ENCODE measurements at regions not wholly inside any gene's neighbourhood (a gene's known extent, or its start where the extent isn't known, plus 50 kb on each side); places are given as distances from the start of the nearest gene placed in this dataset.

DNA sequence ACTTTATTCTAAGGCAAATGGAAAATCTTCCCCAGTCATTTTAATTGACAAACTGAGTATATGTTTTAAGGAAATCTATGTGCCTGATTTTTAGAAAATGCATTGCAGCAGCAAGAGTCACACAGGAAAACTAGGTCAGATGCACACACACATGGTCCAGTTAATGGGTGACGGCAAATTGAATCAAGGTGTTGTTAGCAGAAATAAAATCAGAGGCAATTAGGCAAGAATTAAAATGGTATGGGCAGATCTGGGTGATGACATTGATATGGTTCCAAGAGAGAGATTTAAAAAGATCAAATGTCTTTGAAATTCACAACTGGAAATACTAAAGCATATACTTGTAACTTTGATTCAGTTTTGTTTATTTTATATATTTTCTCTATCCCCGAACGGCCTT is 174.2 kb upstream of the CDH19 start:
- ATAC-seq (no peak), DNase-seq (no peak)
- Mint-ChIP-seq H3K27ac (no peak overlapping the region), H3K36me3 (ENCODE audit: low read depth) (no peaks in the 10 kb centered on the region), H3K4me3 (no peak overlapping the region), H3K27me3 (no peaks in the 10 kb centered on the region), H3K4me1 (no peaks in the 10 kb centered on the region)
- no peaks in the 10 kb centered on the region for H3K9me3 ChIP-seq (ENCODE audit: control insufficient read depth, low read length, poor library complexity, severe bottlenecking)

DNA sequence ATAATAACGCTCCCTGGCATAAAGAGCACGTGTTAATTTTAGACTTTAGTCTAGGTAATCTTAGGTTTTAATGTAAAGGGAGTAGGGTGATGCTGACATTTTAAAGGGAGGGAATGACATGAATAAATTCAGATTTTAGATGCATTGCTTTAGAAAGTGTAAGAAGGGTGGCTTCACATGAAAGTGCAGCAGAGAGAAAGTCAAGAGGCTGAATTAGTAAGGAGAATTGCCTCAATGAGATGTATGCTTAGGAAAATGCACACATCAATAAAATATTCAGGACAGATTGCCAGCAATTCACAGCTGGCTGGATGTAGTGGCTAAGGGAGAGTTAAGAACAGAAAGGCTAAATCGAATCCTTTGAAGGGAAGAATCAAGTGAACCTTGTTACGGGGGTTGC is 165.5 kb upstream of the CDH19 start:
- ATAC-seq = no peak
- Mint-ChIP-seq H3K36me3 (ENCODE audit: low read depth) (no peaks in the 10 kb centered on the region), H3K27ac (no peak overlapping the region), H3K4me3 (no peak overlapping the region), H3K27me3 (no peaks in the 10 kb centered on the region), H3K4me1 (no peaks in the 10 kb centered on the region)
- H3K9me3 ChIP-seq (ENCODE audit: control insufficient read depth, low read length, poor library complexity, severe bottlenecking) = no peaks in the 10 kb centered on the region
- DNase-seq = no peak

DNA sequence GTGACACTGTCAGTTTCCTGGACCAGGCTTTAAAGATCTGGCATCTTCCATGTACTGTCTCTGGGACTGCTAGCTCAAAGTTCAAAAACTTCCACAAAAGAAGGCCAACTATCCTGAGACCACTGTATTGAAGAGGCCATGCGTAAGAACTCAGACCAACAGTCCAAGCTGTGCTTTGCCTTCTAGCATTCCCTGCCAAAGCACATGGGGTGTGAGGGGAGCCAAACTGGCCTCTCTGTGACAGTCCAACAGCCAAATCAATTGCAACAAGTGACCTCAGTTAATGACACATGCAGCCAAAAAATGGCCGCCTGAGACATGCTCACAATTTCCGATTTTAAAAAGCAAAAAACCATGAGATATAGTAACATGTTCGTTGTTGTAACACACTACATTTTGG is 160.3 kb upstream of the CDH19 start:
- no peaks in the 10 kb centered on the region for H3K9me3 ChIP-seq (ENCODE audit: control insufficient read depth, low read length, poor library complexity, severe bottlenecking)
- Mint-ChIP-seq H3K27ac (no peak overlapping the region), H3K4me3 (no peak overlapping the region), H3K36me3 (ENCODE audit: low read depth) (no peaks in the 10 kb centered on the region), H3K4me1 (no peaks in the 10 kb centered on the region), H3K27me3 (no peaks in the 10 kb centered on the region)
- no peak for ATAC-seq
- DNase-seq = no peak

DNA sequence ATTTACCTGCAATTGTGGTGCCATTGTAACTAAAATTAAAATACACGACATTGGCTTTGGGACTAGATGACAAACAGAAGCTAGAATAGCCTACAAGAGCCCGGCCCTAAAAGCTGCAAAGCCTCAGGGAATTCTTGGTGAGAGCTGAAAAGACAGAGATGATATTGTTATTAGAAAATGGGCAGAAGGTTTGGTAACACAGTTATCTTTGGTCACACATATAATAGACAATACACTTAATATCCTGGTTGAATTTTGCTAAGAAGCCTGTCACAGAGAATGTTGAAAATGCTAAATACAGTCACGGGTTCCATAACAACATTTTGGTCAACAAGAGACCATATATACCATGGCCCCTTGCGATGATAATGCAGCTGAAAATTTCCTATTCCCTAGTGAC is 157.3 kb upstream of the CDH19 start:
- ATAC-seq (no peak), DNase-seq (no peak)
- no peaks in the 10 kb centered on the region for H3K4me1 Mint-ChIP-seq
- no peak overlapping the region for H3K27ac Mint-ChIP-seq
- no peaks in the 10 kb centered on the region for H3K9me3 ChIP-seq (ENCODE audit: control insufficient read depth, low read length, poor library complexity, severe bottlenecking)
- H3K36me3 Mint-ChIP-seq (ENCODE audit: low read depth) = no peaks in the 10 kb centered on the region
- no peaks in the 10 kb centered on the region for H3K27me3 Mint-ChIP-seq
- no peak overlapping the region for H3K4me3 Mint-ChIP-seq

DNA sequence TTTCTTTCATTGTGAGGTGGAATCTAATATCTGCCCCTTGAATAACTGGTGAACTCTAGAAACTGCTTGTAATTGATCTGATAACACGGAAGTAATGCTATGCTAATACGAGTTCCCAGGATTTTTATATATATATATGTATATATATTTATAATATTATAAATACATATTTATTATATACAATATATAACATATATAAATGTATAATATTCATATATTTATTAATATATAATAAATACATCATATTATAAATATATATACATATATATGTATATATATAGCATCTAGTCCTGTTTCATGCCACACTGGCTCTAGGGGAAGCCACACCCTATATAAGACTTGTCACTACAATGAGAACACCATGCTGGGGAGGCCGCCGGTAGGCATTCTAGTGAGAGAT is 156.7 kb upstream of the CDH19 start:
- no peak for DNase-seq
- H3K27me3 Mint-ChIP-seq = no peaks in the 10 kb centered on the region
- no peaks in the 10 kb centered on the region for H3K4me1 Mint-ChIP-seq
- no peak for ATAC-seq
- H3K36me3 Mint-ChIP-seq (ENCODE audit: low read depth) = no peaks in the 10 kb centered on the region
- H3K4me3 Mint-ChIP-seq = no peak overlapping the region
- no peaks in the 10 kb centered on the region for H3K9me3 ChIP-seq (ENCODE audit: control insufficient read depth, low read length, poor library complexity, severe bottlenecking)
- no peak overlapping the region for H3K27ac Mint-ChIP-seq

DNA sequence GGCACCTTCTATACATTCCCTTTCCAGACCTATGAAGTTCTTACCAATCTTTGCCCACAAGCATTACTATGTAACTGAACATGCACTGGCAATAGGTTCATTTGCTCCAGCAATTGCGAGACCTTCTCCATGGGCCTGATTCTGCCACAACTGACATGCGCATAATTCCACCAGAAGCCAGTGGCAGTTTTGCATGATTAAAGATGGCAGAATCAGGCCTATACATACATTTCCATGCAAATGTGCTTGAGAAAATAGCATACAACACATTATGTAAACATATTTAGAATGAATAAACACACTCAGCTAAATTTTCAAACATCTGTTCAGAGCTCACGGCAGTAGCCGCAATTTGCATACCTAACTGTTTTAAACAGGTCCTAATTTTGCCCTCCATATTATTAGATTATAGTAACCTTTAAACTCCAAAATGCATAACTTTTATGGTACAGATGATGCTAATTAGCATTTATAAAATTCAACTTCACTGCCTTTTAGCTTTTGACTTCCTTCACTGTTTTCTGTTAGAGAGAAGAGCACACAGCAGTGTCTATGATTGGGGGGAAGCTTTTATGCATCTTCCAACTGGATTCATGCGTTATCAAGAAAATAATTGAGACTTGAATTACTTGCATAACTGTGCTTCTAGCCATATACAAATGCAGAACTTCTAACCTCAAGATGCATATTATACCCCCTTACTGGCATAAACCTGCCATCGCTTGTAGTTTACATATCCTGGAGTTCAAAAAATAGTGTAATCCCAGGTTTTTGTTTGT is 155.3 kb upstream of the CDH19 start:
- H3K27ac Mint-ChIP-seq = no peak overlapping the region

DNA sequence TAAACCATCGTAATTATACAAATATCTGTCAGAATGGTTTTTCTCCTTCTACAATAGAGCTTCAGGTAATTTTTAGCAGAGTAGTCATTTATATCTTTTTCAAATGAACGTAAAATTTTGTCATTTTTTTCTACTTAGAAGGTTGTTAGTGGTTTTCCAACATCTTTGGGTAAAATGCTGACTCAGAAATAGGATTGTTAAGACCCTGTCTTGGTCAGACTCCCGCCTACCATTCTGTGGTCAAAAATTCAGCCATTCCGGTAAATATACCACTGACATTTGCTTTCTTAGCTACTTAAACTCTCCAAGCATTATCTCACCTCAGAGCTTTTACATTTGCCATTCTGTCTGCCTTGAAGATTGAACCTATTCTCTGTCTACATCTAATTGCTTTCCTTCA is 154.1 kb upstream of the CDH19 start:
- Mint-ChIP-seq H3K27me3 (no peaks in the 10 kb centered on the region), H3K4me1 (no peaks in the 10 kb centered on the region), H3K4me3 (no peak overlapping the region), H3K36me3 (ENCODE audit: low read depth) (no peaks in the 10 kb centered on the region), H3K27ac (no peak overlapping the region)
- no peaks in the 10 kb centered on the region for H3K9me3 ChIP-seq (ENCODE audit: control insufficient read depth, low read length, poor library complexity, severe bottlenecking)
- DNase-seq (no peak), ATAC-seq (no peak)

More for the DNA sequence above, 155.3 kb upstream of the CDH19 start:
- Mint-ChIP-seq H3K4me1 (no peaks in the 10 kb centered on the region), H3K27me3 (no peaks in the 10 kb centered on the region), H3K36me3 (ENCODE audit: low read depth) (no peaks in the 10 kb centered on the region), H3K4me3 (no peak overlapping the region)
- ATAC-seq (no peak), DNase-seq (no peak)
- no peaks in the 10 kb centered on the region for H3K9me3 ChIP-seq (ENCODE audit: control insufficient read depth, low read length, poor library complexity, severe bottlenecking)

DNA sequence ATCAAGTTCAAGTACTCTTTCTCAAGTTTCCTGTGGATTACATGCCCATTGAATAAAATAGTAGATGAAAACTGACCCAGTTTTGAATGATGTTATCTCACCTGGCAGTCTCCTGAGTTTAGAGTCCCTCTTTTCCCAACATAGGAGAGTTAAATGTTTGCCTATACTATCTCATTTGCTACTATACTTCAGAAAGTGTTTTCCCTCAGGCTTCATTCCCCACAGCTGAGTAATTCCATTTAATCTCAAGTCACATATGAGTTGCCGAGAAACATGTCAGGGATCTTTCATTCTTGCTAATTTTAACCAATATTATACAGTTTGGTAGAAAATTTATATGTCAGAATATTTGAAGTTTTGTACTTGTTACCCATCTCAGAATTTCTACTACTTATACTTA is 150.4 kb upstream of the CDH19 start:
- H3K4me1 Mint-ChIP-seq = no peaks in the 10 kb centered on the region
- no peaks in the 10 kb centered on the region for H3K9me3 ChIP-seq (ENCODE audit: control insufficient read depth, low read length, poor library complexity, severe bottlenecking)
- DNase-seq (no peak), ATAC-seq (no peak)
- no peak overlapping the region for H3K4me3 Mint-ChIP-seq
- H3K27ac Mint-ChIP-seq = no peak overlapping the region
- H3K27me3 Mint-ChIP-seq = no peaks in the 10 kb centered on the region
- H3K36me3 Mint-ChIP-seq (ENCODE audit: low read depth) = no peaks in the 10 kb centered on the region

DNA sequence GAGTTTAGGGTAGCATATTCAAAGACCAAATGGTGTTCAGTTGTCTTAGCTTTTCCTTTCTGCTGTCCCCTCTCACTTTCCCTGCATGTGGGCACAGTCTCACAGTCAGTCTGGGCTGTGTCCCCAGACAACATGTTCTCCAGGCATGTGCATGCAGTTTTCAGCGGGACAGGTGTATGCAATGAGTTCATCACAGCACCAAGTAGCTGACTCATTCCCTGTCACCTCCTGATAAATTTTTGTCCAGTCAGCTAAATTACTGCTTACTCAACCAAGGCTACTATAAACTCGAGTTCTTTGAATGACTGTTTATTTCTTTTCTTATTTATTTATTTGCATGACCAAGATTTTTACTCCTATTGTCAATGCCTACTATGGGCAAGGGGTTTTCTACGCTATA is 148.8 kb upstream of the CDH19 start:
- DNase-seq (no peak), ATAC-seq (no peak)
- H3K9me3 ChIP-seq (ENCODE audit: control insufficient read depth, low read length, poor library complexity, severe bottlenecking) = no peaks in the 10 kb centered on the region
- Mint-ChIP-seq H3K27ac (no peak overlapping the region), H3K4me1 (no peaks in the 10 kb centered on the region), H3K4me3 (no peak overlapping the region), H3K36me3 (ENCODE audit: low read depth) (no peaks in the 10 kb centered on the region), H3K27me3 (no peaks in the 10 kb centered on the region)

DNA sequence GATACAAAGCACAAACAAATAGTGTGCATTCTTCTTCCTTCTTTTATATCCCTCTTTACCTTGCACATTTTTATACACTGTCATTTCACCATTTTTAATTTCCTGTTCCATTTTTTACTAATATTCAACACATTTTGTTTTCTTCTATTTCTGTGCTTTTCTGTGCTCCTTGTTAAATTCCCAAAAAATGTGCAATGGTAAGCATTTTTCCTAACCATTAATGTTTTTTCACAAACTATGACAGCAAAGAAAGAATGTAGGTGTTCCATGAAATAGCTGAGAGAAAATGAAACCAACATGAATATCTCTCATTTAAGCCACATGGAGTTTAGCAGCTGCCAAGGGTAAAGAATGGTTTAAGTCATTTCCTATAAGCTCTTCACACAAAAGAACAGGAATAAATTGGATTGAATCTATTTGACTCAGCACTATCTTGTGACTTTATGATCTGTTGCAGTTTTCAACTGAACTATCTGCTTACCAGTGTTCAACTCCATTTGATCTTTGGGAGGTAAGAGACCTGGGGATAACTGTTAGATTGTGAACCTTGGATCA is 145.7 kb upstream of the CDH19 start:
- no peaks in the 10 kb centered on the region for H3K27me3 Mint-ChIP-seq
- H3K36me3 Mint-ChIP-seq (ENCODE audit: low read depth) = no peaks in the 10 kb centered on the region
- DNase-seq (no peak), ATAC-seq (no peak)
- H3K4me1 Mint-ChIP-seq = no peaks in the 10 kb centered on the region
- no peaks in the 10 kb centered on the region for H3K9me3 ChIP-seq (ENCODE audit: control insufficient read depth, low read length, poor library complexity, severe bottlenecking)
- H3K27ac Mint-ChIP-seq = no peak overlapping the region
- no peak overlapping the region for H3K4me3 Mint-ChIP-seq

DNA sequence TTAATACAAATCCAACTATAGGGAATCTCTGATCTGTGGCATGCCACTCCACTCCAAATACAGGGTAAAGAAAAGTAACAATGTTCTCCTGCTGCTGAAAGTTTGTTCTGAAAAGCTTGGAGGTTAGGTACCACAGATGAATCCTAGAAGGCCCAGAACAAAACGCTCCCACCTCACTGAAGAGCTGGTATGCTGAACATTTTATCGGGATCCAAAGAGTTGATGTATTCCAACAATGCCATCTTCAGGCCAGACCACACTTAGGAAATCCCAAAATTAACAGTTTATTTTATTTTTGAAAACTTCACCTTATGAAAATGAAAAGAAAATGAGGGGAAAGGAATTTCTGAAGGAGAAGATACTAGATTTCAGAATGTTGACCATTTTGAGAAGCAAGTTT is 145.1 kb upstream of the CDH19 start:
- Mint-ChIP-seq H3K36me3 (ENCODE audit: low read depth) (no peaks in the 10 kb centered on the region), H3K4me1 (no peaks in the 10 kb centered on the region), H3K27me3 (no peaks in the 10 kb centered on the region), H3K4me3 (no peak overlapping the region), H3K27ac (no peak overlapping the region)
- ATAC-seq = no peak
- H3K9me3 ChIP-seq (ENCODE audit: control insufficient read depth, low read length, poor library complexity, severe bottlenecking) = no peaks in the 10 kb centered on the region
- DNase-seq = no peak

DNA sequence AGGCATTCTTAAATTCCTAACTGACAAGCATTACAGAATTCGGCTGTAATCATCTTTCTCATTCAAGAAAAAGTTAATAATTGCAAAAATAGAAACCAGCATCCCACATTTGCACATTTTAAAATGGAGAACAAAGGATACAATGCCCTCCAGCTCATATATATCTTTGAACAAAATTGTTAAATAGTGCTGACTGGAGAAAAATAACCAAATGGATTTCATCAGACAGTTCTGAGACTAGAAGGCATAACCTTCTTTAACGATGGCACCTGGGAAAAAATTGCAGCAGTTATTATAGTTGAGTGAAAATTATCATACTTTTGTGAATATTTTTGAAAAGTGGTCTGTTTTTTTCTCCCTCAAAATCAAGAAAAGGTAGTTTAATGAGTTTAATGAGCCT is 138.9 kb upstream of the CDH19 start:
- ATAC-seq = no peak
- Mint-ChIP-seq H3K27ac (no peak overlapping the region), H3K36me3 (ENCODE audit: low read depth) (no peaks in the 10 kb centered on the region)

DNA sequence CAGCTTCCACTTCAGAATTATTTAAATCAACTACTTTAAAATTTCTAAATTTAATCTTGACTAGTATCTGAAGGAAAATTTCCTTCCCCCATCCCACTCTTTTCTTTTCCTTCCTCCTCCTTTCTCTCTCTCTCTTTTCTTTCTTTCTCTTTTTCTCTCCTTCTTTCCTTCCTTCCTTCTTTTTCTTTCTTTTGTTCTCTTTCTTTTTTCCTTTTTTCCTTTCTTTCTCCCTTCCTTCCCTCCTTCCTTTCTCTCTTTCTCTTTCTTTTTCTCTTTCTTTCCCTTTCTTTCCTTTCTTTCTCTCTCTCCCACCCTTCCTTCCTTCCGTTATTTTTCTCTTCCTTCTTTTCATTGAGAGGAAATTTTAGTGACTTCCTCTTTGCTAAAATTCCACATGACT is 132.0 kb upstream of the CDH19 start:
- H3K27me3 Mint-ChIP-seq = no peaks in the 10 kb centered on the region
- ATAC-seq = no peak
- no peak overlapping the region for H3K4me3 Mint-ChIP-seq
- no peaks in the 10 kb centered on the region for H3K4me1 Mint-ChIP-seq
- no peaks in the 10 kb centered on the region for H3K9me3 ChIP-seq (ENCODE audit: control insufficient read depth, low read length, poor library complexity, severe bottlenecking)
- H3K36me3 Mint-ChIP-seq (ENCODE audit: low read depth) = no peaks in the 10 kb centered on the region
- DNase-seq = no peak
- H3K27ac Mint-ChIP-seq = no peak overlapping the region

More for the DNA sequence above, 138.9 kb upstream of the CDH19 start:
- Mint-ChIP-seq H3K27me3 (no peaks in the 10 kb centered on the region), H3K4me3 (no peak overlapping the region), H3K4me1 (no peaks in the 10 kb centered on the region)
- no peak for DNase-seq
- no peaks in the 10 kb centered on the region for H3K9me3 ChIP-seq (ENCODE audit: control insufficient read depth, low read length, poor library complexity, severe bottlenecking)

DNA sequence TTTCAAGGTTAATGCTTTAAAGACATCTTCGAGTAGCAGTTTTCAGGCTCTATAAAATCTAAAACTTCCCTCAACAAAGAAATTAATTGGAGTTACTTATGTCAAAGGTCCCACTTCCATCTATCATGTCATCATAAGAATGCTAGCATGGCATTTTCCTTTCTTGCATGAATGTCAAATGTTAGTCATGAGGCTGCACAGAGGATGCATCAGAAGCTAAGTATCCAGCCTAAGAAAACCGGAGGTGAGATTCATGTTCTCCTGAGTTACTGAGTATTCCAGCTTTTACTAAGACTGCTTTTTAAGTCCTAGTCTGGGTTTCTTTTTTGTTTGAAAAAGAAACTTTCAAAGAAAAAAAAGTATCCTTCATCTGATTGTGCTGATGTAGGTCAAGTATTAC is 130.6 kb upstream of the CDH19 start:
- DNase-seq = no peak
- H3K27ac Mint-ChIP-seq = no peak overlapping the region
- no peaks in the 10 kb centered on the region for H3K9me3 ChIP-seq (ENCODE audit: control insufficient read depth, low read length, poor library complexity, severe bottlenecking)
- no peaks in the 10 kb centered on the region for H3K36me3 Mint-ChIP-seq (ENCODE audit: low read depth)
- H3K27me3 Mint-ChIP-seq = no peaks in the 10 kb centered on the region
- ATAC-seq = no peak
- H3K4me1 Mint-ChIP-seq = no peaks in the 10 kb centered on the region
- no peak overlapping the region for H3K4me3 Mint-ChIP-seq
